K562 (cell line): ENCODE measurements at regions not wholly inside any gene's neighbourhood (a gene's known extent, or its start where the extent isn't known, plus 50 kb on each side); places are given as distances from the start of the nearest gene placed in this dataset.

Source experiments
- ARID1B ChIP-seq: fragments of 450-650 bp; IDR thresholded peaks from 2 replicates; pipeline ENCODE4 v1.6.1; 2016; ENCODE audit warnings: antibody characterized with exemption, mild to moderate bottlenecking, inconsistent platforms
- ATF7 ChIP-seq: fragments of 450-650 bp; IDR thresholded peaks from 2 replicates; pipeline ENCODE4 v1.7.1; 2014; ENCODE audit warnings: mild to moderate bottlenecking, moderate library complexity
- DPF2 ChIP-seq: fragments of 450-650 bp; IDR thresholded peaks from 2 replicates; pipeline ENCODE4 v1.6.1; 2016
- ESRRB ChIP-seq: fragments of 250-450 bp; sonication (Bioruptor Pico); IDR thresholded peaks from 2 replicates; pipeline ENCODE4 v1.5.0; 2020; ENCODE audit warnings: mild to moderate bottlenecking, moderate library complexity, borderline replicate concordance
- FOSL1 ChIP-seq: fragments of 200-800 bp; sonication (Bioruptor generic); conservative IDR thresholded peaks from 2 replicates; pipeline ENCODE4 v1.6.1; 2016; ENCODE audit warnings: missing genetic modification characterization, missing compliant biosample characterization
- FOXA1 ChIP-seq: fragments of 450-650 bp; IDR thresholded peaks from 2 replicates; pipeline ENCODE4 v1.6.1; 2016; ENCODE audit warnings: mild to moderate bottlenecking, borderline replicate concordance
- FOXO4 ChIP-seq: fragments of 450-650 bp; formaldehyde crosslinking; IDR thresholded peaks from 2 replicates; pipeline ENCODE4 v1.4.0; 2020; ENCODE audit warnings: mild to moderate bottlenecking, moderate library complexity
- FUS ChIP-seq: fragments of 200-400 bp; formaldehyde crosslinking; optimal IDR thresholded peaks from 2 replicates; pipeline ENCODE3; 2017; ENCODE audit warnings: low read depth, low read length
- HNRNPL ChIP-seq: fragments of 200-400 bp; formaldehyde crosslinking; IDR thresholded peaks from 2 replicates; pipeline ENCODE4 v1.6.1; 2017; ENCODE audit warnings: low read depth, mild to moderate bottlenecking, low read length
- JUNB ChIP-seq: fragments of 450-650 bp; formaldehyde crosslinking; conservative IDR thresholded peaks from 2 replicates; pipeline ENCODE4 v1.4.0; 2020; ENCODE audit warnings: mild to moderate bottlenecking
- MAFG ChIP-seq: fragments of 450-650 bp; conservative IDR thresholded peaks from 2 replicates; pipeline ENCODE4 v1.6.1; 2016; ENCODE audit warnings: missing genetic modification characterization, missing compliant biosample characterization
- POLR3A ChIP-seq: IDR thresholded peaks from 2 replicates; pipeline ENCODE4 v1.6.1; 2011; ENCODE audit warnings: borderline replicate concordance, mild to moderate bottlenecking, moderate library complexity; ENCODE audit not compliant: insufficient read length, insufficient read depth; ENCODE audit errors: extremely low read depth
- PYGO2 ChIP-seq: fragments of 450-650 bp; IDR thresholded peaks from 2 replicates; pipeline ENCODE4 v1.6.1; 2016; ENCODE audit warnings: mild to moderate bottlenecking, missing genetic modification characterization, moderate library complexity, missing compliant biosample characterization
- SAFB ChIP-seq: fragments of 200-400 bp; formaldehyde crosslinking; IDR thresholded peaks from 2 replicates; pipeline ENCODE4 v1.6.1; 2017; ENCODE audit warnings: low read depth, low read length, borderline replicate concordance
- SRSF3 ChIP-seq: fragments of 200-400 bp; formaldehyde crosslinking; IDR thresholded peaks from 2 replicates; pipeline ENCODE4 v1.6.1; 2016; ENCODE audit warnings: mild to moderate bottlenecking, low read length, moderate library complexity; ENCODE audit not compliant: insufficient read depth
- TAF9B ChIP-seq: fragments of 450-650 bp; IDR thresholded peaks from 2 replicates; pipeline ENCODE4 v1.6.1; 2018; ENCODE audit warnings: mild to moderate bottlenecking; ENCODE audit not compliant: partially characterized antibody
- THAP7 ChIP-seq: fragments of 250-450 bp; sonication (Bioruptor Pico); IDR thresholded peaks from 2 replicates; pipeline ENCODE4 v1.5.0; 2021
- THRB ChIP-seq: fragments of 450-650 bp; formaldehyde crosslinking; conservative IDR thresholded peaks from 2 replicates; pipeline ENCODE4 v1.4.0; 2022; ENCODE audit warnings: mild to moderate bottlenecking, missing genetic modification characterization
- ZNF217 ChIP-seq: sonication (generic); formaldehyde crosslinking; IDR thresholded peaks from 2 replicates; pipeline ENCODE4 v1.8.0; 2022; ENCODE audit warnings: mild to moderate bottlenecking, missing genetic modification reagents
- ZNF224 ChIP-seq: sonication (generic); formaldehyde crosslinking; IDR thresholded peaks from 2 replicates; pipeline ENCODE4 v1.8.0; 2022; ENCODE audit warnings: mild to moderate bottlenecking, missing genetic modification reagents
- ZNF311 ChIP-seq: fragments of 250-450 bp; sonication (Bioruptor Pico); IDR thresholded peaks from 2 replicates; pipeline ENCODE4 v1.4.0; 2020; ENCODE audit warnings: mild to moderate bottlenecking, moderate library complexity
- ZNF592 ChIP-seq: fragments of 450-650 bp; IDR thresholded peaks from 2 replicates; pipeline ENCODE4 v1.6.1; 2017; ENCODE audit warnings: antibody characterized with exemption, mild to moderate bottlenecking
- ZNF778 ChIP-seq: fragments of 450-650 bp; formaldehyde crosslinking; IDR thresholded peaks from 2 replicates; pipeline ENCODE4 v1.4.0; 2020; ENCODE audit warnings: mild to moderate bottlenecking, moderate library complexity

- no peak for TF ChIP-seq ZNF592
- no peak for TF ChIP-seq THAP7 (CRISPR knock-in tag)
- no peak for TF ChIP-seq ZNF778 (CRISPR knock-in tag)
- no peak for TF ChIP-seq FOXO4 (CRISPR knock-in tag)
- no peak for TF ChIP-seq PYGO2 (tag)
- peak; percentile 33 for TF ChIP-seq MAFG (tag)
- no peak for TF ChIP-seq POLR3A
- TF ChIP-seq FUS = no peak
- TF ChIP-seq TAF9B = no peak
- 0 out of 2 replicates have a peak, but pooled peaks have one; percentile 15 for TF ChIP-seq ATF7
- peak; percentile 96 for TF ChIP-seq FOSL1 (tag)
- TF ChIP-seq ZNF224 (CRISPR knock-in tag) = no peak
- no peak for TF ChIP-seq HNRNPL
- TF ChIP-seq ZNF311 = no peak
- TF ChIP-seq ZNF217 (CRISPR knock-in tag) = no peak
- no peak for TF ChIP-seq SRSF3
- TF ChIP-seq SAFB = no peak
- no peak for TF ChIP-seq ESRRB (CRISPR knock-in tag)
- TF ChIP-seq FOXA1 = no peak
- TF ChIP-seq JUNB (CRISPR knock-in tag) = no peak
- TF ChIP-seq ARID1B = peak; percentile 58
- TF ChIP-seq THRB (CRISPR knock-in tag) = no peak
- TF ChIP-seq DPF2 = peak; percentile 73
These were observed 51.1 kb upstream of the LHFPL2 start (continued) for GRCh38 chr5:78699552-78700153.
